ENCODE measurements at regions not wholly inside any gene's neighbourhood (a gene's known extent, or its start where the extent isn't known, plus 50 kb on each side); places are given as distances from the start of the nearest gene placed in this dataset.

- H3K27ac ChIP-seq, result no peak overlapping the region
- H2AFZ ChIP-seq (ENCODE audit: low read depth), result no peak overlapping the region
- H3K36me3 ChIP-seq (ENCODE audit: insufficient read depth), result no peaks in the 10 kb centered on the region
- peaks cover 34% of the 10 kb centered on the region for H3K4me1 ChIP-seq (ENCODE audit: low read depth, poor library complexity, severe bottlenecking)
- TF ChIP-seq CTCF (conservative IDR thresholded peaks at IDR 0.05; ENCODE audit: low read depth, low read length), result no peak
- H3K9ac ChIP-seq, result no peak overlapping the region
- H3K4me3 ChIP-seq (IDR thresholded peaks at IDR 0.05; ENCODE audit: insufficient read depth, low read depth, low read length), result no peak overlapping the region
- H3K27me3 ChIP-seq (ENCODE audit: insufficient read depth, low read depth), result no peaks in the 10 kb centered on the region
- H4K20me1 ChIP-seq (ENCODE audit: insufficient read depth), result no peaks in the 10 kb centered on the region
- no peak overlapping the region for H3K4me2 ChIP-seq
- H3K79me2 ChIP-seq (ENCODE audit: insufficient read depth, low read depth), result no peaks in the 10 kb centered on the region
Measured at GRCh38 chr4:79082997-79083396, 143.8 kb upstream of the PAQR3 start.

- Histone ChIP-seq H3K79me2 (ENCODE audit: insufficient read depth, low read depth) (no peaks in the 10 kb centered on the region), H3K4me3 (IDR thresholded peaks at IDR 0.05; ENCODE audit: insufficient read depth, low read depth, low read length) (no peak overlapping the region), H3K36me3 (ENCODE audit: insufficient read depth) (no peaks in the 10 kb centered on the region), H4K20me1 (ENCODE audit: insufficient read depth) (no peaks in the 10 kb centered on the region), H3K9ac (no peak overlapping the region), H3K27ac (no peak overlapping the region), H3K4me1 (ENCODE audit: low read depth, poor library complexity, severe bottlenecking) (peaks cover 44% of the 10 kb centered on the region), H2AFZ (ENCODE audit: low read depth) (no peak overlapping the region), H3K4me2 (no peak overlapping the region), H3K27me3 (ENCODE audit: insufficient read depth, low read depth) (no peaks in the 10 kb centered on the region)
- no peak for TF ChIP-seq CTCF (conservative IDR thresholded peaks at IDR 0.05; ENCODE audit: low read depth, low read length)
Measured at GRCh38 chr4:79081973-79082372, 142.7 kb upstream of the PAQR3 start.

DNA sequence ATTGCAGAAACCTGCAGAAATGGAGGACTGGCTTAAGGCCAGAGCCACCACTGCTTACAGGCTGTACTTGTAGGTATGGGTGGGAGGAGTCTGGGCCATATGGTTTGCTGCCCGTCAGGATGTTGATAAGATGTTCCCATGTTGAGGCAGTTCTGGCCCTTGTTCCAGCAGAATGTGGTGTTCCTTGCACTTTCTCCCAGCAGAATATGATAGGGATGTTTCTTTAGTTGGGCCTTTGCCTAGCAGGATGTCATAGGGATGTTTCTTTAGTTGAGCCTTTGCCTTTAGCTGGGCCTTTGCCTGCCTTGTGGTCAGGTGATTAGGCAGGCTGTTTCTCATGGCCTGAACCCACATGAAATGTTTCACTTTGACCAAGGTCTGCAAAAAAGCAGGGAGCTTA, 139.1 kb upstream of the PAQR3 start:
- H3K4me1 ChIP-seq (ENCODE audit: low read depth, poor library complexity, severe bottlenecking), result peaks cover 44% of the 10 kb centered on the region
- no peaks in the 10 kb centered on the region for H4K20me1 ChIP-seq (ENCODE audit: insufficient read depth)
- no peak overlapping the region for H3K4me3 ChIP-seq (IDR thresholded peaks at IDR 0.05; ENCODE audit: insufficient read depth, low read depth, low read length)
- no peak for TF ChIP-seq CTCF (conservative IDR thresholded peaks at IDR 0.05; ENCODE audit: low read depth, low read length)
- no peaks in the 10 kb centered on the region for H3K79me2 ChIP-seq (ENCODE audit: insufficient read depth, low read depth)
- H3K36me3 ChIP-seq (ENCODE audit: insufficient read depth), result no peaks in the 10 kb centered on the region
- no peaks in the 10 kb centered on the region for H3K27me3 ChIP-seq (ENCODE audit: insufficient read depth, low read depth)
- peak overlapping the region; percentile 26; the same call in 1 of the 2 replicates for H2AFZ ChIP-seq (ENCODE audit: low read depth)
- H3K9ac ChIP-seq, result no peak overlapping the region
- peak overlapping the region; percentile 40 for H3K4me2 ChIP-seq
- H3K27ac ChIP-seq, result peak overlapping the region; percentile 43; the same call in 1 of the 2 replicates

- Histone ChIP-seq H3K4me3 (IDR thresholded peaks at IDR 0.05; ENCODE audit: insufficient read depth, low read depth, low read length) (no peak overlapping the region), H3K9ac (no peak overlapping the region)
Measured at GRCh38 chr4:79074040-79074439, 134.8 kb upstream of the PAQR3 start.

More at GRCh38 chr4:79074040-79074439, 134.8 kb upstream of the PAQR3 start:
- TF ChIP-seq CTCF (conservative IDR thresholded peaks at IDR 0.05; ENCODE audit: low read depth, low read length), result no peak
- Histone ChIP-seq H3K79me2 (ENCODE audit: insufficient read depth, low read depth) (no peaks in the 10 kb centered on the region), H3K4me1 (ENCODE audit: low read depth, poor library complexity, severe bottlenecking) (peaks cover 20% of the 10 kb centered on the region), H2AFZ (ENCODE audit: low read depth) (no peak overlapping the region), H3K4me2 (no peak overlapping the region), H3K27ac (no peak overlapping the region), H3K27me3 (ENCODE audit: insufficient read depth, low read depth) (no peaks in the 10 kb centered on the region), H3K36me3 (ENCODE audit: insufficient read depth) (no peaks in the 10 kb centered on the region), H4K20me1 (ENCODE audit: insufficient read depth) (no peaks in the 10 kb centered on the region)
